Stimulated activated effector memory CD8-positive, alpha-beta T cell treated with anti-CD3 and anti-CD28 coated beads, Interleukin-12 subunit alpha, Interleukin-12 subunit beta, amount 100 ng/mL, for 72 hours (primary cell): ENCODE measurements at regions not wholly inside any gene's neighbourhood (a gene's known extent, or its start where the extent isn't known, plus 50 kb on each side); places are given as distances from the start of the nearest gene placed in this dataset.

Experiments used
- ATAC-seq: fragments of 150-1000 bp; cut with Tn5 transposase; 2 replicates; pipeline ENCODE4 v1.10.0; 2021
- DNase-seq, 2 donors: peaks; one replicate each; pipeline ENCODE4 v3.0.0; 2021 to 2022; ENCODE audit warnings: low spot score in 2 of 2
- H3K27ac Mint-ChIP-seq: one replicate; pipeline ENCODE4 v1.8.0; 2022; ENCODE audit warnings: mild to moderate bottlenecking, mixed read lengths
- H3K36me3 Mint-ChIP-seq: one replicate; pipeline ENCODE4 v1.8.0; 2022; ENCODE audit warnings: mild to moderate bottlenecking, mixed read lengths
- H3K4me1 Mint-ChIP-seq: one replicate; pipeline ENCODE4 v1.8.0; 2022; ENCODE audit warnings: mixed read lengths
- H3K4me3 Mint-ChIP-seq: one replicate; pipeline ENCODE4 v1.8.0; 2022; ENCODE audit warnings: mild to moderate bottlenecking, mixed read lengths
- H3K9me3 Mint-ChIP-seq: one replicate; pipeline ENCODE4 v1.8.0; 2022; ENCODE audit warnings: mixed read lengths

DNA sequence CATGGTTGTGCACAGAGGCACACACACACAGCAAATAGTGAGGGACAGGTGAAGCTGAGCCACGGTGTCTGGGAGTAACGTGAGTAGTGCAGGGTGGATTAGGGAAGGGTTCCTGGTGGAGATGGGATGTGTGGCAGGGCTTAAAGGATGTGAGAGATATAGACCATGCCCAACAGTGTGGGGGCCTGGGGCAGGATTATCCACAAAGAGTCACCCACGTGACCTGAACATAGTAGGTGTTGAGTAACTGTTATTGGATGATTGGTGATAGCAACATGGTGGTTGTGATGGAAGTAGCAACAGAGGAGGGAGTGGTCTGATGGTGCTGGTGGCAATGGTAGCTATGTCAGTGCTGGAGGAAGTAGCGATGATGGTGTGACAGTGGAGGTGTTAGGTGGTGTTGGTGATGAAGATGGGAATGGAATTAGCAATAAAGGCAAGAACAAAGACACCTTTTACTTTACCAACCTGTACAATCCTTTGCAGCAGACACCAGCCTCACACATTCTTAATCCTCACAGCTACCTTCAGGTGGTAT lies 135.1 kb downstream of the MRPL14 start:
- Mint-ChIP-seq H3K27ac (no peak overlapping the region), H3K4me1 (no peaks in the 10 kb centered on the region), H3K9me3 (no peaks in the 10 kb centered on the region), H3K36me3 (no peaks in the 10 kb centered on the region), H3K4me3 (no peak overlapping the region)
- ATAC-seq (no peak), DNase-seq (no peak)

DNA sequence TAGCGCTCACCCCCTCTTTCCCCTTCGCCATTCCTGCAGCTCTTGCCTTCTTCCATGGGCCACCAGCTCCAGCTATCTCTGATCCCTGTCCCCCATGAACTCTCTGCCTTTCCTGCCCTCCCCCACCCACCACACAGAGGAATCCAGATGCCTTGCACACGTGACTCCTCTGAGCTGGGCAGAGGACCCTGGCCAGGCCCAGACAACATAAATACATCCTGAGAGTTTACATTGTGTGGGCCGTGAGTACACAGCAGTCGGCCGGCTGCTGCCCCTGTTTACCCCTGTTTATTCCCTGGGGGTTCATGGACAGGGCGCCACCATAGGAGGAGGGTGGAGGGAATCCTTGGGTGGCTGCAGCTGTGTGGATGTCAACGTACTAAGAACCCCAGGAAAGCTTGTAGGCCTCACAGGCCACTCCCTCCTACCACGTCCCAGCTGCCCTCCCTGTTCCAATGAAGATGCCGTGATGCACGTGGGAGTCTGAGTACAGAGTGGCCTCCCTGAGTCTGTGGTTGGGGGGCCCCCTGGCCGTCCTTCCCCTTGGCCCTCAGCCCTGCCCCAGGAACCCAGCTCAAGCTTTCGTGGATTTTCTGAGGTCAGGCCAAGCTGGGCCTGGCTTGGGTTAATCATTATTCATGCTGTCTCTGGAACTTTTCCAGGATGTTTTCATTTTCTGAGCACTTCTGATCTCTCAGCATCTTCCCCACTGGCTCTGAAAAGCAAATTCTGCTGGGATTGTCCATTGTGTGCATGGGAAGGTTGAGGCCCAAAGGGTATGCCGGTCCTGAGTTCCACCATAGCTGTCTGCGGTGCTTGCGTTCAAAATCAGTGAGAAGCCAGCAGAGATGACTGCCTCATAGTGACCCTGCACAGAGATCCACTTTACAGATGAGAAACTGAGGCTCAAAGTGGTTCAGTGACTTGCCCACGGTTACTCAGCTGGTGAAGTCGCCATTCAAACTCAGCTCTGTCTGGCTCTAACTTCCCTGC lies 136.3 kb downstream of the MRPL14 start:
- H3K27ac Mint-ChIP-seq: no peak overlapping the region
- no peak overlapping the region for H3K4me3 Mint-ChIP-seq
- no peaks in the 10 kb centered on the region for H3K4me1 Mint-ChIP-seq
- H3K36me3 Mint-ChIP-seq: no peaks in the 10 kb centered on the region
- H3K9me3 Mint-ChIP-seq: no peaks in the 10 kb centered on the region
- no peak for ATAC-seq
- no peak for DNase-seq

DNA sequence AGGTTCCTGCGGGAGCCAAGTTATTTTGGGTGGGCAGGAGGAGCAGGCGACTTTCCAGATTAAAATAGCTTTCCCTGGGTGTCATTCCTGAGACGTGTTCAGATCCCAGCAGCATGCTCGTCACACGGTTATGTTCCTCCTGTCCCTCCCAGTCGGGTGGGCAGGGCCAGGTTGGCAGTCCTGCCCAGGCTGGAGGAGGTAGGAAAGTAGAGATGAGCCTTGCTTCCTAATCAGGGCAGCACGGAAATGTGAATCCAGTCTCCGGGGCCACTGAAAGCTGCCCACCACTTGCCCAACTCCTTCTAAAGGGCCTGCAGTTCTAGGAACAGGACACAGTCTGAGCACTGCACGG lies 137.0 kb downstream of the MRPL14 start:
- H3K9me3 Mint-ChIP-seq: no peaks in the 10 kb centered on the region
- ATAC-seq: no peak
- H3K4me1 Mint-ChIP-seq: no peaks in the 10 kb centered on the region
- no peaks in the 10 kb centered on the region for H3K36me3 Mint-ChIP-seq
- DNase-seq: no peak
- H3K4me3 Mint-ChIP-seq: no peak overlapping the region
- no peak overlapping the region for H3K27ac Mint-ChIP-seq

GRCh38 chr6:43989581-43990146 lies 137.6 kb downstream of the MRPL14 start:
- ATAC-seq: no peak
- Mint-ChIP-seq H3K4me1 (no peaks in the 10 kb centered on the region), H3K9me3 (no peaks in the 10 kb centered on the region), H3K36me3 (no peaks in the 10 kb centered on the region), H3K27ac (peak overlapping the region; percentile 44), H3K4me3 (no peak overlapping the region)
- no peak for DNase-seq

DNA sequence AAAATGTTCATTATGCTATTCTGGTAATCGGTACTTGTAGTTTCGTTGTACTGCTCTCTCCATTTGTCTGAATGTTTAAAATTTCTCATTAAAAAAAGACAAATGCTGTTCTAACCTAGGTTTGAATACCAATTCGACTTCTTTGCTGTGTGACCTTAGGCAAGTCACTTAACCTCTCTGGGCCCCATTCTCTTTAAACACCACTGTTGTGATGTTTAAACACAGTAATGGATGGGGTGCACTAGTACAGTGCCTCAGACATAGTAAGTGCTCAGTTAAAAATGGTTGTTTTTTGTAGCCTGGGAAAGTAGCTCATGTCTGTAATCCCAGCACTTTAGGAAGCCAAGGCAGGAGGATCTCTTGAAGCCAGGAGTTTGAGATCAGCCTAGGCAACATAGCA lies 138.5 kb downstream of the MRPL14 start:
- H3K27ac Mint-ChIP-seq: no peak overlapping the region
- no peaks in the 10 kb centered on the region for H3K9me3 Mint-ChIP-seq
- DNase-seq (no peak), ATAC-seq (no peak)
- no peak overlapping the region for H3K4me3 Mint-ChIP-seq
- no peaks in the 10 kb centered on the region for H3K36me3 Mint-ChIP-seq
- no peaks in the 10 kb centered on the region for H3K4me1 Mint-ChIP-seq

DNA sequence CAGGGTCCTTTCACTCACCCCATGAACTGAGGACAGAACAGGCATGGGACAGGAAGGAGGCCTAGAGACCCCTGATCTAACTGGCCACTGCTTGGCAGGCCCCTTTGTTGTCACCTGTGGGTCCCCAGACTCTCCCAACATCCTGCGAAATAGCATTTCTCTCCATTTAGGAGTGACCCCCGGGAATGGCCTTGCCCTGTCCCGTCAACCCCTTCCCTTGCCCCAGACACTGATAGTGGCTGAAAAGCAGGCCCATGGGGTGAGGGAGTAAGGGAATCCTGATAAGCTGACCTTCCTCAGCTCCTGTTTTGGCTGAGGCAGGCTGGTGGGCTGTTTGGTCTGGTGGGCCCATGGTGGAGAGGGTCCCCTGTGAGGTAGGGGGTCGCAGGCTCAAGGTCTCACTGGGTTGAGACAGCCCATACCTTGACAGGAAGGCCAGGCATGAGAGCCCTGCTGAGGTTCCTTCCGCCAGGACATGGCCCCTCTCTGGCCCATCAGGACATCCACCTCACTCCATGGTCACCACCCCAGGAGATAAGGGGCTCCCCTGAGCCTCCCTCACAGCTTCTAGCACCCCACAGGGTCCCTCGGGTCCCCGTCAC lies 139.3 kb downstream of the MRPL14 start:
- H3K4me3 Mint-ChIP-seq: no peak overlapping the region
- H3K4me1 Mint-ChIP-seq: no peaks in the 10 kb centered on the region
- ATAC-seq (no peak), DNase-seq (no peak)
- H3K9me3 Mint-ChIP-seq: no peaks in the 10 kb centered on the region
- no peaks in the 10 kb centered on the region for H3K36me3 Mint-ChIP-seq
- no peak overlapping the region for H3K27ac Mint-ChIP-seq

- Mint-ChIP-seq H3K36me3 (no peaks in the 10 kb centered on the region), H3K9me3 (no peaks in the 10 kb centered on the region), H3K4me3 (no peak overlapping the region), H3K4me1 (no peaks in the 10 kb centered on the region), H3K27ac (no peak overlapping the region)
- DNase-seq (no peak), ATAC-seq (no peak)
Observed at GRCh38 chr6:43986177-43986825, 141.0 kb downstream of the MRPL14 start.

DNA sequence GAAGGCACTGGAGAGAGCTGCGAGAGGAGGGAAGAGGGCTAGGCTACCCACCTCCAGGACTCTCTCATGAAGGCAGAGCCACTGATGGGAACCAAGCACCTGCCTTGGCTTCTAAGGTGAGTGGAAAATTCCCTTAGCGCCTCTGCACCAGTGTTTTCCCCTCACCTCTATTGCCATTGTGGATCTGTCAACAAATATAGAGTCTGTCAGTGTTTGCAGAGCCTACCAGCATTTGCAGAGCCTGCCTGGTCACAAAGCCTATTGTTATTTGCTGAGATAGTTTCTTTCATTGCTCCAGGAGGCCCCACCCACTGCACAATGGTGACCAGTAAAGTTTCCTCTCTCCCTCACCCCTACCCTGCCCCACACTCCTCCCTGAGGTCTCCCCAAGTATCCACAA lies 141.9 kb downstream of the MRPL14 start:
- H3K27ac Mint-ChIP-seq: no peak overlapping the region
- ATAC-seq: no peak
- H3K36me3 Mint-ChIP-seq: no peaks in the 10 kb centered on the region
- H3K9me3 Mint-ChIP-seq: no peaks in the 10 kb centered on the region
- H3K4me3 Mint-ChIP-seq: no peak overlapping the region
- no peaks in the 10 kb centered on the region for H3K4me1 Mint-ChIP-seq
- no peak for DNase-seq

GRCh38 chr6:43984442-43985321 lies 142.6 kb downstream of the MRPL14 start:
- no peak overlapping the region for H3K27ac Mint-ChIP-seq
- DNase-seq: no peak
- ATAC-seq: no peak
- no peaks in the 10 kb centered on the region for H3K36me3 Mint-ChIP-seq
- no peak overlapping the region for H3K4me3 Mint-ChIP-seq
- H3K9me3 Mint-ChIP-seq: no peaks in the 10 kb centered on the region
- H3K4me1 Mint-ChIP-seq: no peaks in the 10 kb centered on the region

- no peak for DNase-seq
- no peak overlapping the region for H3K27ac Mint-ChIP-seq
- no peak overlapping the region for H3K4me3 Mint-ChIP-seq
- ATAC-seq: no peak
- peaks cover under 1% of the 10 kb centered on the region for H3K4me1 Mint-ChIP-seq
- H3K9me3 Mint-ChIP-seq: no peaks in the 10 kb centered on the region
- no peaks in the 10 kb centered on the region for H3K36me3 Mint-ChIP-seq
Observed at GRCh38 chr6:43983632-43984031, 143.6 kb downstream of the MRPL14 start.

- no peaks in the 10 kb centered on the region for H3K9me3 Mint-ChIP-seq
- no peak overlapping the region for H3K27ac Mint-ChIP-seq
- peaks cover 4% of the 10 kb centered on the region for H3K4me1 Mint-ChIP-seq
- H3K36me3 Mint-ChIP-seq: no peaks in the 10 kb centered on the region
- no peak for ATAC-seq
- no peak overlapping the region for H3K4me3 Mint-ChIP-seq
- no peak for DNase-seq
Observed at GRCh38 chr6:43983191-43983590, 144.1 kb downstream of the MRPL14 start.

- H3K36me3 Mint-ChIP-seq: no peaks in the 10 kb centered on the region
- DNase-seq (no peak), ATAC-seq (no peak)
- H3K9me3 Mint-ChIP-seq: no peaks in the 10 kb centered on the region
- H3K27ac Mint-ChIP-seq: no peak overlapping the region
- H3K4me1 Mint-ChIP-seq: peaks cover 15% of the 10 kb centered on the region
- no peak overlapping the region for H3K4me3 Mint-ChIP-seq
Observed at GRCh38 chr6:43982084-43982625, 145.1 kb downstream of the MRPL14 start.

- Mint-ChIP-seq H3K4me1 (peaks cover 17% of the 10 kb centered on the region), H3K27ac (peak overlapping the region; percentile 1), H3K4me3 (no peak overlapping the region), H3K36me3 (no peaks in the 10 kb centered on the region), H3K9me3 (no peaks in the 10 kb centered on the region)
- DNase-seq (no peak), ATAC-seq (no peak)
Observed at GRCh38 chr6:43981363-43981990, 145.8 kb downstream of the MRPL14 start.
